A673 (cell line): ENCODE measurements at regions not wholly inside any gene's neighbourhood (a gene's known extent, or its start where the extent isn't known, plus 50 kb on each side); places are given as distances from the start of the nearest gene placed in this dataset.

Experiments
- BruUV-seq: library from RNA; stranded (reverse); fragments of 400-500 nt; replicated peaks from 2 replicates; lab custom pipeline; 2021; lab: Mats Ljungman, UMichigan
- CTCF ChIA-PET: fragments of 300-600 bp; sonication (Branson Sonifier 250); formaldehyde crosslinking; loops from one replicate; lab custom pipeline; 2022; ENCODE audit warnings: antibody characterized with exemption; lab: Charles Lee
- POLR2A ChIA-PET: fragments of 300-600 bp; sonication (Branson Sonifier 250); formaldehyde crosslinking; loops from one replicate; lab custom pipeline; 2022; ENCODE audit warnings: antibody characterized with exemption; ENCODE audit not compliant: low non-redundant PET; lab: Charles Lee
- DNase-seq: peaks from one replicate; pipeline ENCODE4 v3.0.0-alpha.2; 2015; ENCODE audit warnings: low spot score
- H3K27ac ChIP-seq: fragments of 200-600 bp; sonication (generic); 2 replicates; pipeline ENCODE4 v1.5.1; 2016; ENCODE audit warnings: mixed run types, low read depth, mild to moderate bottlenecking, mixed read lengths, antibody characterized with exemption, low read length; ENCODE audit not compliant: poor library complexity, severe bottlenecking
- H3K27me3 ChIP-seq: fragments of 200-600 bp; sonication (generic); replicated peaks from 2 replicates; pipeline ENCODE4 v1.6.1; 2017; ENCODE audit warnings: mixed run types, low read depth, mild to moderate bottlenecking, mixed read lengths, antibody characterized with exemption, low read length; ENCODE audit not compliant: insufficient read depth, poor library complexity
- H3K36me3 ChIP-seq: fragments of 200-600 bp; sonication (generic); 2 replicates; pipeline ENCODE4 v1.6.1; 2016; ENCODE audit warnings: mixed run types, mild to moderate bottlenecking, mixed read lengths, antibody characterized with exemption, low read length; ENCODE audit not compliant: insufficient read depth, poor library complexity, severe bottlenecking
- H3K4me1 ChIP-seq: fragments of 200-600 bp; sonication (generic); 2 replicates; pipeline ENCODE4 v1.6.1; 2017; ENCODE audit warnings: mixed run types, mild to moderate bottlenecking, mixed read lengths, antibody characterized with exemption, low read length; ENCODE audit not compliant: insufficient read depth, poor library complexity, severe bottlenecking
- H3K4me3 ChIP-seq: fragments of 200-600 bp; sonication (generic); 2 replicates; pipeline ENCODE4 v1.5.1; 2016; ENCODE audit warnings: low read depth, mixed run types, mild to moderate bottlenecking, mixed read lengths, low read length; ENCODE audit not compliant: poor library complexity, severe bottlenecking
- H3K9me3 ChIP-seq: fragments of 200-600 bp; sonication (generic); 2 replicates; pipeline ENCODE4 v1.6.1; 2016; ENCODE audit warnings: mixed run types, low read depth, mild to moderate bottlenecking, mixed read lengths, antibody characterized with exemption, low read length; ENCODE audit not compliant: poor library complexity, severe bottlenecking
- CTCF ChIP-seq: fragments of 300-800, 200-600 bp; sonication (generic); conservative IDR thresholded peaks from 2 replicates; pipeline ENCODE4 v1.5.1; 2017; ENCODE audit warnings: low read depth, mild to moderate bottlenecking, antibody characterized with exemption, low read length, moderate library complexity, mixed read lengths
- EZH2 ChIP-seq: fragments of 200-600 bp; sonication (generic); IDR thresholded peaks from 2 replicates; pipeline ENCODE4 v1.6.1; 2017; ENCODE audit warnings: borderline replicate concordance, low read depth, mild to moderate bottlenecking, mixed read lengths, antibody characterized with exemption, low read length; ENCODE audit not compliant: poor library complexity, severe bottlenecking
- intact Hi-C: fragments of 100-400 bp; cut with micrococcal nuclease; formaldehyde crosslinking; loops from one replicate; pipeline ENCODE4 v1.10.0; 2022; ENCODE audit not compliant: unreplicated experiment

DNA sequence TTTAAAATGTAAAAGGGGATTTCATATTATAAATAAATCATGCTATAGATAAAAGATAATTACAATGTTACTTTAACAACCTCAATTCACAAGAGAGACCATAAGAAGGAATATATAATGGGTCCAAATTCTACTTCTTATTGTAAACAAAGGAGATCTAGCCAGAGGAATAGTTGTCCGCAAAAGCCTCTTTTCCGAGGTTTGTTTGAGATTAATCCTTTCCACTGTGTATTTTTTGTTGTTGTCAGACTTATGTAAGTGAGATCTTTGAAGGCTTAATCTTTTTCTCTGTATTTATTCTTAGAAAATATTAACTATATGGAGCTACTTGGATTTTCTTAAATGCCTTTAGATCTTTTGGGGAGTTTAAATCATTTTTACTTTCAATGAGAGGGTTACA is 1299.3 kb upstream of the WWC1 start:
- BruUV-seq = no TSS peak
- Histone ChIP-seq H3K4me3 (no peak overlapping the region), H3K4me1 (no peaks in the 10 kb centered on the region), H3K27ac (no peak overlapping the region), H3K36me3 (no peaks in the 10 kb centered on the region), H3K27me3 (no peaks in the 10 kb centered on the region), H3K9me3 (no peaks in the 10 kb centered on the region)
- no peak for DNase-seq
- POLR2A ChIA-PET = no interaction called here
- CTCF ChIA-PET = no interaction called here
- TF ChIP-seq EZH2 = no peak
- no peak for TF ChIP-seq CTCF
- intact Hi-C loops = no loop called here

DNA sequence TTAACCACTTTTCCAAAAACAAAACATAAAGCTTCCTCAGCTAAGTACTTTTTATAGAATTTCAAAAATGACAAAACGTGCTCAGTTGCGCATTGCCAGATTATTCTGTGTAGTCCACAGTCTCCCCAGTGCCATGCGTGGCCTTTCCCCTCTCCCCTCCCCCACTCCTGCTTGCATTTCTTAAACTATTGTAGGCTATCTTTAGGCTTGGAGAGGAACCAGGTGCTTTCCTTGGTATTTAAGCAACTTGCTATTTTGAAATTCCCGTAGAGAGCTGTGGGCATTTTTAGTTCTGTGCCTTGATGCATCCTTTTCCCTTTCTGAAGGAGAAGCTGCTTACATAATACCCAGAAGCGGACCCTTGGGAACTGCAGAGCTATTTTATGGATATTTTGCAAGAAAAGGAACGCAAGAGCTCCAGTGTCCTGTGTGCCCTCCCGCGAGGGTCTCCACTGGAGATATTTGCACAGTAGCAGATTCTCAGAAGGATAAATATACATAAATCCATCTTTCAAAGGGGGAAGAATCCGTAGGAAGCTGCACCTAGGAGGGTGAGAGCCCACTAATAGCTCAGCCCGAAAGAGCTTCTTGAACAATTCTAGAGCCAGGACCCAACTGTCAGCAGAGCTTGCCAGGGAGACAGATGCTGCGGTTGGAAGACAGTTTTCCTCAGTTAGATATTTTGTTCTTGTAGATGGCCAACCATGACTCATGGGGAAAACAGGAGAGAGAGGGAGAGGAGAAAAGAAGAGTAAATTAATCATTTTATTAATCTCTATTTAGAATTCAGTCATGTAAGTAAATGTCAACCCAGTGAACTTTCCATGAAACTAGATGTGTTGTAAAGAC is 1298.3 kb upstream of the WWC1 start:
- POLR2A ChIA-PET = no interaction called here
- Histone ChIP-seq H3K4me3 (no peak overlapping the region), H3K9me3 (no peaks in the 10 kb centered on the region), H3K4me1 (no peaks in the 10 kb centered on the region), H3K27me3 (no peaks in the 10 kb centered on the region), H3K27ac (no peak overlapping the region), H3K36me3 (no peaks in the 10 kb centered on the region)
- CTCF ChIA-PET = no interaction called here
- TF ChIP-seq CTCF (no peak), EZH2 (no peak)
- intact Hi-C loops = no loop called here
- no peak for DNase-seq
- BruUV-seq = no TSS peak

DNA sequence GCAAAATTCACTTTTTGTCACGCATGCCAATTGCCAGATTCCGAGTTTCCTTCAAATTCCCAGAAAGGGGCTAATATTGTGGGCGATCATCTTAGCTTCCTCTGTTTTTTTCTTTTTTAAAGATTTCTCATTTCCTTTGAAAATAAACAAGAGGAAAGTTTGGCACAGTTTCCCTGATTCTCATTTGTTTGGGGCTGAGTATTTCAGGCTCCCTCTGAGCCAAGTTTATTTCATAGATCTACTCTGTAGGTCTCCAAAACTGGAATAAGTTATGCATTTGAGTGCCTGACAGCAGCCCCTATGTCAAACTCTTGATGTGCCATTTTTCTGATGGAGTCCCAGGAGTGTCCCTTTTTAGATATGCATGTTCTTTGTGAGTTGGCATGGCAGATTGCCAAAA is 1297.2 kb upstream of the WWC1 start:
- BruUV-seq = no TSS peak
- H3K36me3 ChIP-seq = no peaks in the 10 kb centered on the region
- H3K27me3 ChIP-seq = no peaks in the 10 kb centered on the region
- H3K4me3 ChIP-seq = no peak overlapping the region
- no peak overlapping the region for H3K27ac ChIP-seq
- ChIA-PET CTCF (no interaction called here), POLR2A (no interaction called here)
- no peaks in the 10 kb centered on the region for H3K9me3 ChIP-seq
- DNase-seq = no peak
- intact Hi-C loops = no loop called here
- H3K4me1 ChIP-seq = no peaks in the 10 kb centered on the region
- TF ChIP-seq EZH2 (no peak), CTCF (no peak)
